ENCODE measurements at regions not wholly inside any gene's neighbourhood (a gene's known extent, or its start where the extent isn't known, plus 50 kb on each side); places are given as distances from the start of the nearest gene placed in this dataset.

DNA sequence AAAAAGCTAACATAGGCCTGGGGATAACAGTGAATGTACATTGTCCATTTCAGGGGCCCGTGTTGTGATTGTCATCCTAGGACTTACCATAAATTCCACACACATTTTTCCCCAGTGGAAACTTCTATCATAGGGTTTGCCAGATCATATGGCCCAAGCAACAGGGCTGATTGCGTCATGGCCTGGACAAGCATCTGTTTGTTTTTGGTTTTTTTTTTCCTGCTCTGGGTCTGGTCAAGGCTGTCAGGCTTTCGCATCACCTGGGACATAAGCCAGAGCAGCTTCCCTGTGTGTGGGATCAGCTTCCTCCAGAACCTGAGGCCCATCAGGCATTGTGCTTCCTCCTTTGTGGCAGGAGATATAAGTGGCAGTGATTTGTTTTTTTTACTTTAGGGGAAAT is 598.5 kb upstream of the USP24 start:
- no peak for TF ChIP-seq POLR2A (IDR thresholded peaks at IDR 0.05)
- TF ChIP-seq, protein P1, sequence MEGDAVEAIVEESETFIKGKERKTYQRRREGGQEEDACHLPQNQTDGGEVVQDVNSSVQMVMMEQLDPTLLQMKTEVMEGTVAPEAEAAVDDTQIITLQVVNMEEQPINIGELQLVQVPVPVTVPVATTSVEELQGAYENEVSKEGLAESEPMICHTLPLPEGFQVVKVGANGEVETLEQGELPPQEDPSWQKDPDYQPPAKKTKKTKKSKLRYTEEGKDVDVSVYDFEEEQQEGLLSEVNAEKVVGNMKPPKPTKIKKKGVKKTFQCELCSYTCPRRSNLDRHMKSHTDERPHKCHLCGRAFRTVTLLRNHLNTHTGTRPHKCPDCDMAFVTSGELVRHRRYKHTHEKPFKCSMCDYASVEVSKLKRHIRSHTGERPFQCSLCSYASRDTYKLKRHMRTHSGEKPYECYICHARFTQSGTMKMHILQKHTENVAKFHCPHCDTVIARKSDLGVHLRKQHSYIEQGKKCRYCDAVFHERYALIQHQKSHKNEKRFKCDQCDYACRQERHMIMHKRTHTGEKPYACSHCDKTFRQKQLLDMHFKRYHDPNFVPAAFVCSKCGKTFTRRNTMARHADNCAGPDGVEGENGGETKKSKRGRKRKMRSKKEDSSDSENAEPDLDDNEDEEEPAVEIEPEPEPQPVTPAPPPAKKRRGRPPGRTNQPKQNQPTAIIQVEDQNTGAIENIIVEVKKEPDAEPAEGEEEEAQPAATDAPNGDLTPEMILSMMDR (IDR thresholded peaks at IDR 0.05), result no peak
